ENCODE measurements at regions not wholly inside any gene's neighbourhood (a gene's known extent, or its start where the extent isn't known, plus 50 kb on each side); places are given as distances from the start of the nearest gene placed in this dataset.

GRCh38 chr4:138665851-138666250 is 349.7 kb upstream of the NOCT start:
- intact Hi-C loops (cut with micrococcal nuclease): no loop called here
- peaks cover 6% of the 10 kb centered on the region for H3K4me1 ChIP-seq (ENCODE audit: control insufficient read depth, insufficient read depth, low read length)
- no peak overlapping the region for H2AFZ ChIP-seq (replicated peaks; ENCODE audit: low read length, poor library complexity)
- H4K8ac ChIP-seq (ENCODE audit: low read depth in 2 of 2, low read length in 2 of 2): no peak overlapping the region
- ChIA-PET POLR2A (ENCODE audit: unreplicated experiment) (no interaction called here), CTCF (no interaction called here)
- no peaks in the 10 kb centered on the region for H4K20me1 ChIP-seq (ENCODE audit: insufficient read depth, low read length)
- H3K18ac ChIP-seq (ENCODE audit: low read depth, low read length): no peak overlapping the region
- H3K27me3 ChIP-seq (ENCODE audit: control insufficient read depth, insufficient read depth, low read length): no peaks in the 10 kb centered on the region
- H3K56ac ChIP-seq (ENCODE audit: extremely low read depth, insufficient read depth, low read length): no peak overlapping the region
- no peak overlapping the region for H3K4me2 ChIP-seq (ENCODE audit: low read depth, low read length)
- no peaks in the 10 kb centered on the region for H3K9me3 ChIP-seq (ENCODE audit: control insufficient read depth, insufficient read depth, low read length)
- no peak overlapping the region for H3K27ac ChIP-seq (ENCODE audit: insufficient read depth, low read length)
- DNase-seq (no peak), ATAC-seq (ENCODE audit: low read depth) (no peak)
- H3K9me1 ChIP-seq (ENCODE audit: insufficient read depth, low read length): peaks cover 7% of the 10 kb centered on the region; the same call in 1 of the 2 replicates
- H3K4ac ChIP-seq (ENCODE audit: low read depth, low read length): no peak overlapping the region
- WGBS, 2 experiments (ENCODE audit: extremely low coverage in 2 of 2, insufficient read length in 1 of 2): 93% methylated on average over 2 of the region's 4 CpGs; no CpG with 5 or more reads in 1 of the 2 experiments
- no peak overlapping the region for H2AK5ac ChIP-seq (ENCODE audit: low read depth, low read length)
- BruUV-seq (replicated peaks): no TSS peak
- no peak overlapping the region for H2BK120ac ChIP-seq (ENCODE audit: low read depth, low read length)
- H3K79me1 ChIP-seq (ENCODE audit: low read depth in 1 of 2, low read length in 2 of 2): no peaks in the 10 kb centered on the region
- H4K5ac ChIP-seq (ENCODE audit: low read depth, low read length): no peak overlapping the region
- H4K91ac ChIP-seq (ENCODE audit: insufficient read depth, low read depth, low read length): no peak overlapping the region
- no peak overlapping the region for H2BK15ac ChIP-seq (ENCODE audit: low read depth, low read length)
- dilution Hi-C loops (cut with HindIII; ENCODE audit: low sequenced_read_pairs, unreplicated experiment): no loop called here
- no peak overlapping the region for H3K14ac ChIP-seq (replicated peaks; ENCODE audit: low read depth, low read length)
- TF ChIP-seq CEBPB (IDR thresholded peaks at IDR 0.05; ENCODE audit: low read depth, low read length) (no peak), MAZ (IDR thresholded peaks at IDR 0.05; ENCODE audit: borderline replicate concordance, low read depth, low read length) (no peak), RAD21 (IDR thresholded peaks at IDR 0.05; ENCODE audit: low read length) (no peak), MXI1 (IDR thresholded peaks at IDR 0.05; ENCODE audit: borderline replicate concordance, low read depth, low read length) (no peak), RCOR1 (IDR thresholded peaks at IDR 0.05; ENCODE audit: insufficient replicate concordance, low read length) (no peak), ELK1 (IDR thresholded peaks at IDR 0.05; ENCODE audit: borderline replicate concordance, low read depth, low read length) (no peak), RFX5 (IDR thresholded peaks at IDR 0.05; ENCODE audit: low read depth, low read length) (no peak), NFE2L2 (IDR thresholded peaks at IDR 0.05; ENCODE audit: low read depth, low read length) (no peak), BHLHE40 (IDR thresholded peaks at IDR 0.05; ENCODE audit: low read depth, low read length) (no peak)
- no peak overlapping the region for H3K23ac ChIP-seq (ENCODE audit: low read depth, low read length)
- in situ Hi-C loops (cut with MboI; ENCODE audit: low sequenced_read_pairs): no loop called here
- no peak overlapping the region for H3K4me3 ChIP-seq (ENCODE audit: insufficient read depth, low read depth, low read length)
- no peak overlapping the region for H2AK9ac ChIP-seq (replicated peaks; ENCODE audit: low read depth, low read length, poor library complexity)
- no peak overlapping the region for H2BK20ac ChIP-seq (ENCODE audit: low read depth, low read length)
- no peaks in the 10 kb centered on the region for H3K36me3 ChIP-seq (ENCODE audit: control insufficient read depth, insufficient read depth, low read length)
- H3K9ac ChIP-seq (ENCODE audit: low read depth, low read length): no peak overlapping the region
- no peak overlapping the region for H2BK5ac ChIP-seq (ENCODE audit: low read depth, low read length, poor library complexity, severe bottlenecking)
